ENCODE measurements at regions not wholly inside any gene's neighbourhood (a gene's known extent, or its start where the extent isn't known, plus 50 kb on each side); places are given as distances from the start of the nearest gene placed in this dataset.

DNA sequence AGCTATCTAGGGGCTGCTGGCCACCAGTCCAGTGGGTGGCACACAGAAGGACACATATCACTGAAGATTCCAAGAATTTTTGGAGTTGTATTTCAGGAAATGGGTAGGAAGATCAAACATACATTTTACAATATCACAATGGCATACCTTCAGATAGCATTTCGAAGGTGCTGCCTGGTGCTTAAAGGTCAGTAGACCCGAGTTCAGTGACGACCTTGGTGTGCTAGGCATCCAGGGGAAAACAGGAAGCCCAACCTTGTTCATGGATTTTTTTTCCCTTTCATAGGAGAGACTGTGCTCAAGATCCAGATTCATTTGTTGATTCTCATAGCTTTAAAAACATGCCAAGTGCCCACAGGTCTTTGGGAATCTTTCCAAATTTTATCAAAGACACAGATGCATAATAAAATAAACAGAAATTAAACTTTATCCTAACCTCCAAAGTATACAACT, 51.0 kb upstream of the RCBTB2 start:
- TF ChIP-seq CTCF (IDR thresholded peaks at IDR 0.05) = no peak

DNA sequence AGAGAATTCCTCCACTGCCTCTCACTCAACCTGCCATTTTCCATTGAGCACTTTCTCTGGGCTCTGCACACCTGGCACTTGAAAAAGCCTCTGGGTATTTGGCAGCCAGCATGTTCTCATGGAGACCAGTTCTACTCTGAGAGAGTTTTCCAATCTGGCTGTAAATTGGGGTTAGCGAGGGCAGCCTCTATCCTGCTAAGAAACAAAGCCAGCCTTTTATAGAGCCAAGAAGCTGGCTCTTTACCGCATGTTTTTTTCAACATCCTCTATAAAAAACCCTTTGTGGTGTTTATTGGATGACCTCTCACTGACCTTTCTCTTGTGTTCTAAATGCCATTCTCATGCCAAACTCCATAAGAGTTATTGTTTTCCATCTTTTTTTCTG, 52.6 kb upstream of the RCBTB2 start:
- TF ChIP-seq CTCF (IDR thresholded peaks at IDR 0.05) = no peak

- TF ChIP-seq CTCF (IDR thresholded peaks at IDR 0.05) = no peak
These were observed 53.8 kb upstream of the RCBTB2 start for GRCh38 chr13:48586591-48587103.

DNA sequence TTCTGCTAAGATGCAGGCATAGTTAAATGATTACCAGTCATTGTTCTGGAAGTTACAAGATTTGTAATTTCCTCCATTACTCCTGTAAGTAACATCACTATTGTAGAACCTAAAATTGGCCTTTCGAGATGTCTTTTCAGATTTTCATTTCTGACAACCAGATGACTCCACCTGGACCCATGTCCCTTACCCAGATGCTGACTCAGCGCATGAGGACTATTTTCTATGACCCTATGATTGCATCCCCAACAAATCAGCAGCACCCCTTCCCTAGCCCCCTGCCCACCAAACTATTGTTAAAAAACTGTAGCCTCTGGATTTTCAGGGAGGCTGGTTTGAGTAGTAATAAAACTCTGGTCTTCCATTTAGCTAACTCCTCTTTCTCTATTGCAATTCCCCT, 55.2 kb upstream of the RCBTB2 start:
- TF ChIP-seq CTCF (IDR thresholded peaks at IDR 0.05) = no peak

DNA sequence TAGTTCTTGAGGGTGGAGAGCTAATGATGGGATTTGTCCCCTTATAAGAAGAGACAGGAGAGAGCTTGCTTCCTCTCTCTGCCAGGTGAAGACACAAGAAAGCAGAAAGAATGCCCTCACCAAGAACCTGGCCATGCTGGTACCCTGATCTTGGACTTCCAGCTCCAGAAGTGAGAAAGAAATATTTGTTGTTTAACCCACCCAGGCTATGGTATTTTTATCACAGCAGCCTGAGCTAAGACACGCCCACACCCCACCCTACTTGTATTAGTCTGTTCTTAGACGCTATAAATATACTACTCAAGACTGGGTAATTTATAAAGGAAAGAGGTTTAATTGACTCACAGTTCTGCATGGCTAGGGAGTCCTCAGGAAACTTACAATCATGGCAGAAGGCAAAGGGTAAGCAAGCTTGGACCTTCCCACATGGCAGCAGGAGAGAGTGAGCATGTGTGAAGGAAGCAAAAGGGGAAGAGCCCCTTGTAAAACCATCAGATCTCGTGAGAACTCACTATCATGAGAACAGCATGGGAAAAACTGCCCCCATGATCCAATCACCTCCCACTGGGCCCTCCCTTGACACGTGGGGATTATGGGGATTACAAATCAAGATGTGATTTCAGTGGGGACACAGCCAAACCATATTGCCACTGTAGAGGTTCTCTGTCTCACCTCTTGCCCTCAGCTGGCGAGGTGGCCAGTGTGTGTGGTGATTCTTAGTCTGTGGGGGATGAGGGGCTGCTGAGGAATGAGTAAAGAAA, 57.4 kb upstream of the RCBTB2 start:
- TF ChIP-seq CTCF (IDR thresholded peaks at IDR 0.05) = no peak

GRCh38 chr13:48591889-48592687, 59.2 kb upstream of the RCBTB2 start:
- no peak for TF ChIP-seq CTCF (IDR thresholded peaks at IDR 0.05)

DNA sequence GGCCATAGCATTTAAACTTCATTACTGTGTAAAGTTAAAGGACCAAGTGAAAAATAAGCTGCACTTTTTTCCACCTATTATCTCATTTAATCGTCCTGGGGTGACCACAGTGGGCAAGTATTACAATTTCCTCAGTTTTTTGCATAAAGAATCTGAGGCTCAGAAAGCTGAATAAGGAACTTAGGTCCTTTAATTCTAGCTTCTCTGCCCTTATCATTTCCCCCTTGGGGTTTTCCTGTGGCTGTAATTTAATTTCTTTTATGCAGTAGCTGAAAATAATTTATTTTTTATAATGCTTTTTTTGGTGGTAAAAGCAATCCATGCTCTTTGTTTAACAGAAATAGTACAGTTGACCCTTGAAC, 59.8 kb upstream of the RCBTB2 start:
- no peak for TF ChIP-seq CTCF (IDR thresholded peaks at IDR 0.05)
